GM12878 (cell line): ENCODE measurements at regions not wholly inside any gene's neighbourhood (a gene's known extent, or its start where the extent isn't known, plus 50 kb on each side); places are given as distances from the start of the nearest gene placed in this dataset.
"Not testable (repeated sequence)": the region's sequence is repeated elsewhere in the genome, so short reads cannot be mapped to it uniquely, and the experiment has no call there.

Experiments
- ATAC-seq: fragments of 200-7000 bp; cut with Tn5 transposase; 3 replicates; pipeline ENCODE4 v1.9.1; 2020; ENCODE audit warnings: mild to moderate bottlenecking, moderate library complexity
- BruUV-seq: library from RNA; stranded (reverse); fragments of 400-500 nt; replicated peaks from 2 replicates; lab custom pipeline; 2021; lab: Mats Ljungman, UMichigan
- CTCF ChIA-PET: fragments of 300-600 bp; sonication (Branson Sonifier 250); formaldehyde crosslinking; extraction: SDS; loops from one replicate; lab custom pipeline; 2021; ENCODE audit warnings: inconsistent platforms; lab: Yijun Ruan, JAX
- POLR2A ChIA-PET: fragments of 350-600 bp; formaldehyde crosslinking; extraction: SDS; loops from one replicate; lab custom pipeline; 2021; ENCODE audit warnings: inconsistent platforms; lab: Charles Lee
- RAD21 ChIA-PET: fragments of 300-600 bp; sonication (Branson Sonifier 250); formaldehyde crosslinking; loops from one replicate; lab custom pipeline; 2023; ENCODE audit warnings: antibody characterized with exemption; ENCODE audit not compliant: unreplicated experiment; lab: Charles Lee
- SMC1A ChIA-PET: fragments of 300-600 bp; sonication (Branson Sonifier 250); formaldehyde crosslinking; loops from one replicate; lab custom pipeline; 2023; ENCODE audit not compliant: unreplicated experiment, uncharacterized antibody; lab: Charles Lee
- DNase-seq: peaks from one replicate; pipeline ENCODE4 v3.0.0-alpha.2; 2011; ENCODE audit warnings: low read depth, low spot score
- FAIRE-seq: peaks from 3 replicates; lab custom pipeline; 2011; peaks lifted over from hg19 to GRCh38; lab: Jason Lieb, UNC
- H2AFZ ChIP-seq: 2 replicates; pipeline ENCODE4 v1.6.0; 2011; ENCODE audit warnings: low read depth, low read length, control low read depth; ENCODE audit not compliant: control insufficient read depth
- H3K27ac ChIP-seq: 2 replicates; pipeline ENCODE4 v1.5.1; 2011; ENCODE audit warnings: control low read depth; ENCODE audit not compliant: control insufficient read depth, insufficient read depth
- H3K27me3 ChIP-seq, 2 experiments: replicated peaks in 1 of 2; 2 replicates each; pipeline versions ENCODE4 v1.6.0 to v1.6.1; 2011; ENCODE audit warnings: low read length in 1 of 2; ENCODE audit not compliant: control insufficient read depth in 2 of 2, insufficient read depth in 2 of 2
- H3K36me3 ChIP-seq, 2 experiments: 2 replicates each; pipeline ENCODE4 v1.5.1; 2011; ENCODE audit warnings: low read length in 1 of 2; ENCODE audit not compliant: control insufficient read depth in 2 of 2, insufficient read depth in 2 of 2
- H3K4me1 ChIP-seq: 2 replicates; pipeline ENCODE4 v1.6.1; 2011; ENCODE audit warnings: mild to moderate bottlenecking, low read length, moderate library complexity, mixed read lengths; ENCODE audit not compliant: control insufficient read depth, insufficient read depth
- H3K4me2 ChIP-seq: 2 replicates; pipeline ENCODE4 v1.6.0; 2011; ENCODE audit warnings: control low read depth; ENCODE audit not compliant: control insufficient read depth, insufficient read depth
- H3K4me3 ChIP-seq: fragments of 200-600 bp; sonication (generic); 2 replicates; pipeline ENCODE4 v1.5.1; 2016
- H3K79me2 ChIP-seq: 2 replicates; pipeline ENCODE4 v1.6.0; 2011; ENCODE audit warnings: low read length; ENCODE audit not compliant: control insufficient read depth, insufficient read depth
- H3K9ac ChIP-seq: 2 replicates; pipeline ENCODE4 v1.8.0; 2011; ENCODE audit warnings: low read length, control low read depth, mixed read lengths; ENCODE audit not compliant: control insufficient read depth, insufficient read depth
- H3K9me3 ChIP-seq: replicated peaks from 3 replicates; pipeline ENCODE4 v1.5.1; 2011; ENCODE audit warnings: mild to moderate bottlenecking, low read length; ENCODE audit not compliant: control insufficient read depth, insufficient read depth
- H4K20me1 ChIP-seq: 2 replicates; pipeline ENCODE4 v1.6.0; 2011; ENCODE audit not compliant: control insufficient read depth, insufficient read depth
- TCF12 ChIP-seq: IDR thresholded peaks from 2 replicates; pipeline ENCODE4 v1.6.1; 2011; ENCODE audit warnings: low read depth, mild to moderate bottlenecking, low read length
- WGBS: methylation state at CpG from one replicate; pipeline ENCODE4 v1.1.6; 2016; ENCODE audit warnings: low lambda C conversion rate; ENCODE audit not compliant: insufficient replicate concordance, insufficient coverage; ENCODE audit errors: missing lambda C conversion rate; 5-methylcytosine and 5-hydroxymethylcytosine counted together
- in situ Hi-C: fragments of 300-500 bp; cut with MboI; formaldehyde crosslinking; loops from 9 replicates; pipeline ENCODE4 v1.14.3; 2018; ENCODE audit warnings: mixed read lengths
- intact Hi-C: fragments of 100-400 bp; cut with micrococcal nuclease; formaldehyde crosslinking; loops from one replicate; pipeline ENCODE4 v1.14.2; 2022; ENCODE audit not compliant: unreplicated experiment
- TF ChIP-seq, protein P1 (sequence below): IDR thresholded peaks from 2 replicates; pipeline ENCODE4 v1.6.1; 2012; ENCODE audit warnings: low read length, inconsistent platforms
- TF ChIP-seq, protein P2 (sequence below): fragments of 450-650 bp; formaldehyde crosslinking; IDR thresholded peaks from 2 replicates; pipeline ENCODE4 v1.5.0; 2022; ENCODE audit warnings: mild to moderate bottlenecking, missing genetic modification characterization

DNA sequence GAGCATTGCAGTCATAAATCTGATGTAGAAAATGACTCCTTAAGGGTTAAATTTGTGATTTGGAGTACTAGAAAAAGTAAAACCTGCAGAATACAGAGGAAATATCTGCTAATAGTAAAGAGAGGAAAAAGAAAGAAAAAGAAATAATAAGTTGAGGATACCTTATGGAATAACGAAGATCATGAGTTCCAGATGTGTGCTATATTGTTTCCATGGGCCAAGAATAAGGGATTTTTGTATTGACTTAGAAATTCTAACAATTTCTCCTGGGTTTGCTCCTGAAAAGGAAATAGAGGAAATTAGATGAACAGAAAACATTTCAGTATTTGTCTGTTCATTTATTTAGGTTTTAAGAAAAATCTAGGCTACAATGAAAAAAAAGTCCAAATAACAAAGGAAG, 115.3 kb downstream of the ALG10B start (continued):
- TF ChIP-seq, protein P1, sequence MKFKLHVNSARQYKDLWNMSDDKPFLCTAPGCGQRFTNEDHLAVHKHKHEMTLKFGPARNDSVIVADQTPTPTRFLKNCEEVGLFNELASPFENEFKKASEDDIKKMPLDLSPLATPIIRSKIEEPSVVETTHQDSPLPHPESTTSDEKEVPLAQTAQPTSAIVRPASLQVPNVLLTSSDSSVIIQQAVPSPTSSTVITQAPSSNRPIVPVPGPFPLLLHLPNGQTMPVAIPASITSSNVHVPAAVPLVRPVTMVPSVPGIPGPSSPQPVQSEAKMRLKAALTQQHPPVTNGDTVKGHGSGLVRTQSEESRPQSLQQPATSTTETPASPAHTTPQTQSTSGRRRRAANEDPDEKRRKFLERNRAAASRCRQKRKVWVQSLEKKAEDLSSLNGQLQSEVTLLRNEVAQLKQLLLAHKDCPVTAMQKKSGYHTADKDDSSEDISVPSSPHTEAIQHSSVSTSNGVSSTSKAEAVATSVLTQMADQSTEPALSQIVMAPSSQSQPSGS, result no peak
- TF ChIP-seq TCF12, result no peak
- TF ChIP-seq, protein P2, sequence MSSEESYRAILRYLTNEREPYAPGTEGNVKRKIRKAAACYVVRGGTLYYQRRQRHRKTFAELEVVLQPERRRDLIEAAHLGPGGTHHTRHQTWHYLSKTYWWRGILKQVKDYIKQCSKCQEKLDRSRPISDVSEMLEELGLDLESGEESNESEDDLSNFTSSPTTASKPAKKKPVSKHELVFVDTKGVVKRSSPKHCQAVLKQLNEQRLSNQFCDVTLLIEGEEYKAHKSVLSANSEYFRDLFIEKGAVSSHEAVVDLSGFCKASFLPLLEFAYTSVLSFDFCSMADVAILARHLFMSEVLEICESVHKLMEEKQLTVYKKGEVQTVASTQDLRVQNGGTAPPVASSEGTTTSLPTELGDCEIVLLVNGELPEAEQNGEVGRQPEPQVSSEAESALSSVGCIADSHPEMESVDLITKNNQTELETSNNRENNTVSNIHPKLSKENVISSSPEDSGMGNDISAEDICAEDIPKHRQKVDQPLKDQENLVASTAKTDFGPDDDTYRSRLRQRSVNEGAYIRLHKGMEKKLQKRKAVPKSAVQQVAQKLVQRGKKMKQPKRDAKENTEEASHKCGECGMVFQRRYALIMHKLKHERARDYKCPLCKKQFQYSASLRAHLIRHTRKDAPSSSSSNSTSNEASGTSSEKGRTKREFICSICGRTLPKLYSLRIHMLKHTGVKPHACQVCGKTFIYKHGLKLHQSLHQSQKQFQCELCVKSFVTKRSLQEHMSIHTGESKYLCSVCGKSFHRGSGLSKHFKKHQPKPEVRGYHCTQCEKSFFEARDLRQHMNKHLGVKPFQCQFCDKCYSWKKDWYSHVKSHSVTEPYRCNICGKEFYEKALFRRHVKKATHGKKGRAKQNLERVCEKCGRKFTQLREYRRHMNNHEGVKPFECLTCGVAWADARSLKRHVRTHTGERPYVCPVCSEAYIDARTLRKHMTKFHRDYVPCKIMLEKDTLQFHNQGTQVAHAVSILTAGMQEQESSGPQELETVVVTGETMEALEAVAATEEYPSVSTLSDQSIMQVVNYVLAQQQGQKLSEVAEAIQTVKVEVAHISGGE (CRISPR knock-in tag), result no peak

DNA sequence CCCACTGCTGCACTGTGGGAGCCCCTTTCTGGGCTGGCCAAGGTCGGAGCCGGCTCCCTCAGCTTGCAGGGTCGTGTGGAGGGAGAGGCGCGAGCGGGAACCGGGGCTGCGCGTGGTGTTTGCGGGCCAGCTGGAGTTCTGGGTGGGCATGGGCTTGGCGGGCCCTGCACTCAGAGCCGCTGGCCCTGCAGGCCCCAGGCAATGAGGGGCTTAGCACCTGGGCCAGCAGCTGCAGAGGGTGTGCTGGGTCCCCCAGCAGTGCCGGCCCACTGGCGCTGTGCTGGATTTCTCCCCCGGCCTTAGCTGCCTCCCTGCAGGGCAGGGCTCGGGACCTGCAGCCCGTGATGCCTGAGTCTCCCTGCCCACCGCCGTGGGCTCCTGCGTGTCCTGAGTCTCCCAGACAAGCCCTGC, 125.3 kb downstream of the ALG10B start:
- CTCF ChIA-PET, BruUV-seq, DNase-seq, H3K27ac ChIP-seq, H2AFZ ChIP-seq, H3K4me1 ChIP-seq, H3K9me3 ChIP-seq, H4K20me1 ChIP-seq, intact Hi-C loops, H3K27me3 ChIP-seq, H3K79me2 ChIP-seq, ATAC-seq, H3K36me3 ChIP-seq, FAIRE-seq, H3K4me3 ChIP-seq, SMC1A ChIA-PET, RAD21 ChIA-PET, in situ Hi-C loops, H3K9ac ChIP-seq, H3K4me2 ChIP-seq, POLR2A ChIA-PET: not testable (repeated sequence)
- WGBS, result 51% methylated on average over 12 of the region's 20 CpGs
